Activated CD4-positive, alpha-beta T cell treated with anti-CD3 and anti-CD28 coated beads, Interleukin-2, amount 50 U/mL, for 1 hour (primary cell): ENCODE measurements at regions not wholly inside any gene's neighbourhood (a gene's known extent, or its start where the extent isn't known, plus 50 kb on each side); places are given as distances from the start of the nearest gene placed in this dataset.
"Not testable (repeated sequence)": the region's sequence is repeated elsewhere in the genome, so short reads cannot be mapped to it uniquely, and the experiment has no call there.

Source experiments
- DNase-seq: peaks from one replicate; pipeline ENCODE4 v3.0.0-alpha.2; 2020

GRCh38 chr5:1651971-1652872 is 128.5 kb upstream of the LPCAT1 start:
- DNase-seq, result no peak

- DNase-seq, result no peak
Observed at GRCh38 chr5:1651250-1651649, 127.5 kb upstream of the LPCAT1 start.

GRCh38 chr5:1649554-1649953 is 125.8 kb upstream of the LPCAT1 start:
- no peak for DNase-seq

DNA sequence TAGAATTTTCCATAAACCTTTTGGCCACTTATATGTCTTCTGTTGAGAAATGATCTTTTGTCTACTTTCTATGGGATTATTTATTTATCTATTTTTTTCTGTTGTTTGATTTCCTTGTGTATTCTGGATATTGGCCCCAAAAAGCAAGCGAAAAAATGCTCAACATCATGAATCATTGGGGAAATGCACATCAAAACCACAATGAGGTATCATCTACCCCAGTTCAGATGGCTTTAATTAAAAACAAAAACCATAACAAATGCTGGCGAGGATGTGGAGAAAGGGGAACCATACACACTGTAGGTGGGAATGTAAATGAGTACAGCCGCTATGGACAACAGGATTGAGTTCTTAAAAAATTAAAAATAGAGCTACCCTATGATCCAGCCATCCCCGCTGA is 125.0 kb upstream of the LPCAT1 start:
- no peak for DNase-seq

DNA sequence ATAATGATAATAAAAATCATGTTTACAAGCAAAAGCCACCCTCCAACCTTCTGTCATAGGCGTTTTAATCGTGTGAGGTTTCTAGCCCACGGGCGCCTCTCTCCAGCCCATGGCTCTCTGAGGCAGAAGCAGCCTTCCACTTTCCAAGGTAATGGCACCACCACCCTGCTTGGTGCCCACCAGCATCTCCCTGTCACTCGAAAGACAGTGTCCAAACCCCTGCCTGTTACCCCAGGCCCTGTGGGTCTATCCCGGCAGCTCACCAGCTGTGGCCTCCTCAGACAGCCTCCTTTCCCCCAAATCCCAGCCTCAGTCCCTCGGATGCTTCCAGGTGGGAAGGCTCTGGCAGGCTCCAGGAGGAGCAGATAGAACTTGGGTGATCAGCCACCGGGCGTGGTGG is 123.8 kb upstream of the LPCAT1 start:
- DNase-seq, result no peak

DNA sequence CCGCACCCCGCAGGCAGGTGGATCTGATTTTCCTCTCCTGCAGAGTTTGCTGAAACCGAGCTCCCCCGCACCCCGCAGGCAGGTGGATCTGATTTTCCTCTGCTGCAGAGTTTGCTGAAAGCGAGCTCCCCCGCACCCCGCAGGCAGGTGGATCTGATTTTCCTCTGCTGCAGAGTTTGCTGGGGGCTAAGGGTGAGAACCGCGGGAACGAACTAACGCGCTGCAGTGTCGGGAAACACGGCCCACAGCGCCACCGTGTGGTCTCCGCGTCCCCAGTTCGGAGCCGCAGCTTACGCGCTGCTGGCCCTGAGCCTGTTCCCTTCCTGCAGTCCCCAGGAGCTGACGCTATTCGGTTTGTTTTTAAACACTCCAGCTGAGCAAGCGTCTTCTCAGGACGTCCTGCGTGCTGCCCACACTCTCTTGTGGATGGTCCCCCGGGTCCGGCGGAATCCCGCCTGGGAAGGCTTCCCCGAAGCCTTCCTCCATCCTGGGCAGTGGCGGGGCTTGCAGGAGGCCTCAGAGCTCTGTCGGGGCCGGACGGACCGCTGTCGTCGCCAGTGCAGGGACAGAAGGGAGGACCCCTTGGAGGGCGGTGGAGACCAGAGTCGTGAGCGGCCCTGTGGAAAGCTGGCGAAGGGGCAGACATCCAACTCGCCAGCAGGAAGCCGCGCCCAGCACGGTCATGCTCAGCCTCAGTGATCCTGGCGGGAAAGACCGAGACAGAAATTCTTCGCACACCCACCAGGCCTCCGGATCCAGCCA is 121.2 kb upstream of the LPCAT1 start:
- peak; percentile 82 for DNase-seq

GRCh38 chr5:1644393-1644809 is 120.6 kb upstream of the LPCAT1 start:
- DNase-seq, result not testable (repeated sequence)

- DNase-seq, result no peak
Observed at GRCh38 chr5:1643651-1644392, 120.1 kb upstream of the LPCAT1 start.

DNA sequence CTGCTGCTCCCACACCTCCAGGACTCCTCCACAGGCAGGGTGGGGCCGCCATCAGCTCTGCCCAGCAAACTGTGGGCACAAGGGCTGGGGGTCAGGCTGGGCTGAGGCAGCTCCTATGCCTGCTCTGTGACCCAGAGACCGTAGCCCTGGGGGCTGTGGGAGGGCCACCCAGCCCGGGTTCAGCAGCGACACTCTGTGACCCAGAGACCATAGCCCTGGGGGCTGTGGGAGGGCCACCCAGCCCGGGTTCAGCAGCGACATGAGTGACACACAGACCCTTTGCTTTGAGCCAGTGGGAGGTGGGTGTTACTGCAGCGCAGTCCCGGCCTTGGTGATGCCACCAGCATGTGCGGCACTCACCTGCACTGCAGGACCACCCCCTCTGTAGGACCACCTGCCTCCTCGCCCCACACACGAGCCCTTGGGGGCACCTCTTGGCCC is 118.9 kb upstream of the LPCAT1 start:
- DNase-seq, result no peak

GRCh38 chr5:1642221-1642620 is 118.5 kb upstream of the LPCAT1 start:
- DNase-seq, result no peak

DNA sequence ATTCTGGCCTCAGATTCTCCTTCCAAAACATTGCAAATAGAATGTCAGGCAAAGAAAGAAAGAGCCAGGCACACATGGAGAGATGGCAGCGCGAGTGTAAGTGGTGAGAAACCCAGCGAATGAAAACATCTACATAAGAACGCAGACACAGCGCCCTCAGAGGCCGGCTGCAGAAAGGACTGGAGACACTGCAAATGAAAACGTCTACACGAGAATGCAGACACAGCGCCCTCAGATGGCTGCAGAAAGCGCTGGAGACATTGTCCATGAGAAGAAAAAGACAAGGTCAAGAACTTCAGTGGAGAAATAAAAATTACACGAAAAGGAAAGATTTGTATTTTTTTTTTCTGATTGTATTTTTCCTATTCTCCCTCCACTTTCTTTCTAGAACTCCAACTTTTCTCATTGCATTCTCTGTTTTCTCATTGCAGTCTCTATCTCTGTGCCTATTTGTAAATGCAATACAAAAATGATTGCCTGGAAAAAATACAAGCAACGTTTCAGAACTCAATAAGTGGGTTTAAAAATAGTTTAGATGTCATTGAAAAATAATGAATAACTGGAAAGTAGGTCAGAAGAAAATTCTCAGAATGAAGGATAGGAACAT is 117.9 kb upstream of the LPCAT1 start:
- peak; percentile 75 for DNase-seq

DNA sequence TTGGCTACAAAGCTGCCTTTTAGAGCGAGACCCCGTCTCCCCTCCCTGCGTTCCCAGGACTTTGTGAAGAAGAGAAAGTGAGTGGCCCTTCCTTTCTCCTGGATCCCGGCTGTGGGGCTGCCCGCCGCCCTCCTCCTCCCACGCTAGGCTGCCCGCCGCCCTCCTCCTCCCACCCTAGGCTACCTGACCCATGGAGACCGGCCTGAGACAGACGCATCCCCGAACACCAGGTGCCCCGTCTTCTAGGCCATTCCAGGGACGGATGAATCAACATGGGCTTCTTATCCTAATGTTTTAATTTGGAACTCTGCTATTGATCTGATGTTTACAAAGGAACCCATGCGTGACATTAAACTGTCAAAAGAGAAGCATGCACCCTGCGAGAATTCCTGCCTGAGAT is 117.3 kb upstream of the LPCAT1 start:
- DNase-seq, result no peak

GRCh38 chr5:1640421-1640881 is 116.7 kb upstream of the LPCAT1 start:
- DNase-seq, result no peak

GRCh38 chr5:1639757-1640156 is 116.0 kb upstream of the LPCAT1 start:
- no peak for DNase-seq

- no peak for DNase-seq
Observed at GRCh38 chr5:1638658-1639400, 115.1 kb upstream of the LPCAT1 start.

DNA sequence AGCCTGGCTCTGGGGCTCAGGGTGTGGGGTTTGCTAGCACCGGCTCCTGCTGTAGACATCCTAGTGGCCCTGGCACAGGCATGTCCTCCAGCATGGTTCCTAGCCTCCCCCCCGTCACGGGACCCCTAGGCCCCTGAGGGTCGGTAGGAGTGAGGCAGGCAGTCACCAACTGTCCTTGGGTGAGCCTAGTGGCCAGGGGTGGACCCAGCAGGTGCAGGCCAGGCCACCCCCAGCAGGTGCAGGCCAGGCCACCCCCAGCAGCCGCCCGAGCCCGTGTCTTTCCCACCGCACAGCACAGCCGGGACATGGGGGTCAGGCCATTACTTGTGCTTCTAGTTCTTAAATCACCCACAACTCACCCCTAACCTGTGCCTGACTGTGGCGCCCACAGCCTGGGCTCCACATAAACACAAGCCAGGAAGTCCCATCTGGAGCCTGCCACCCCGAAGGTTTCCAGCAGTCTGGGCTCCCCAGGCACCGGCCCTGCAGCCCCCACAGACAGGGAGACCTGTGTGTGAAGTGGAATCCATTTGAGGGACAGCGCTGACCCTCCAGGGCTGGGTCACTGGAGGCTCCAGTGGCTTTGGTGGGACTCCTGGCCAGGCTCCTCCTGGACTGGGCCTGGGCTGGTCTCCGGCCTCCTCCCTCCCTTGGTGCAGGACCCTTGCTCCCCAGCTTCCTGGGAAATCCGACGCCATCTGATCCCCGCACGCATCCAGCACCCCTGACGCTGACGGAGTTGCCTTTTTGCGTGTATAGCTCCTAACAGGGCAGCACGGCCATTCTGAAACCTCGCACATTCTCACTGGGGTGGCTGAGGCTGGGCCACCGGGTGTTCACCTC is 114.1 kb upstream of the LPCAT1 start:
- DNase-seq, result no peak

DNA sequence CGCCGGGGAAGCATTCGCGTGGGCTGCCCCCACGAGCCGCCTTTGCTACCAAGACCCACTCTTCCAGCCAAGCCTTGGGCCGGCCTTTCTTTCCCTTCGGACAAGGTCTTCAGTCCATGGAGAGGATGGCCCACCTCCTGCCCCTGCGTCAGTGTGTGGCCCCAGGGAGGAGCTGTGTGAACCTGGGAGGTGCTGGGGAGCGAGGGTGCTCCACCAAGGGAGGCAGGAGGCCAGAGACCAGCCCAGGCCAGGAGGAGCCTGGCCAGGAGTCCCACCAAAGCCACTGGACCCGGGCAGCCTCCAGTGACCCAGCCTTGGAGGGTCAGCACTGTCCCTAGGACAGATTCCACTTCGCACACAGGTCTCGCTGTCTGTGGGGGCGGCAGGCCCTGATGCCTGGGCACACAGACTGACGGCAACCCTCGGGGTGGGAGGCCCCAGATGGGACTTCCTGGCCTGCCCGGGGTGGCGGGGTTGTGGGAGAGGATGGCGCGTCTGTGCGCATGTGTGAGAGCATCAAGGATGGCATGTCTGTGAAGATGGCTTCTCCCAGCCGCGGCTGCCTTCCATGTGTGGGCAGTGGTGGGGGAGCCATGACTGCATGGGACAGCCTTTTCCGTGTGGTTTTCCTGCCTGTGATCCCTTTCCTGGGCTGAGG is 113.3 kb upstream of the LPCAT1 start:
- no peak for DNase-seq

DNA sequence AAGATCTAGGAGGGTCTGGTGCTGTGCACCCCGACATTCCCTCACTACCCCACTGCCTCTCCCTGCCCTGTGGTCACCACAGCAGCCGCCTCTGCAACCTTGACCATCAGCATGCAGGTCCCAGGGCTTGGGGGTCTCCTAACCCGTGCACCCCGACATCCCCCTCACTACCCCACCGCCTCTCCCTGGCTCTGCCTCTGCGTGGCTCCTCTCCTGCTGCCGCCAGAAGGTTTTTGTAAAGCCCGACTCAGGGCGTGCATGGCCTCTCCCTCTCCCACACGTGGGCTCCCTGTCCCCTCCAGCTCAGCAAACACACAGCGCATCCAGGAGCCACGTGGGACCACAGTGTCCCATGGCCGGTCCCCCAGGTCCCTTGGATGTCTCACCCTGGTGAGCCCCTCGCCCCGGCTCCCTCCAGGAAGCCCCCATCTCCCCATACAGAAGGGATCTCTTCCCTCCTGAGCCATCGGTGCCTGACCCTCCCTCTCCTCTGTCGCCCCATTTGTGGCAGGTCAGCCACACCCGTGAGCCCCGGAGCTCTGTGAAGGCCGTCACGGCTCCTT is 112.5 kb upstream of the LPCAT1 start:
- not testable (repeated sequence) for DNase-seq

DNA sequence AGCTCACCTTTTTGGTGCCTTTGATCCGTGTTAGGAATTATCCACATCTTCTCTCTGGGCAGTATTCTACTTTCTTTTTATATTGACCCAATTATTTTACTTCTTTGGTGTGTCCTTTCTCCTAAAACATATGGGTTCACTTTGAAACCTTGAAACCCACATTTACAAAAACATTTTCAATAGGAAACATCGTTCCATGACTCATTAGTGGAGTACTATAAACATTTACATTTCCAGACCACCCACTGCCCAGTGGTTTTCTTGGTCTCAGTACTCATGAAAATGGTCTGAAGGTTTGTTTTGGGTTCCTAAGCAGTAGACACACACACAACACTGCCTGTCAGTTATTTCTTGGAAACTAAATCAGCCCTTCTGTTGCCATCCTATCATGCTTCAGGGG is 111.7 kb upstream of the LPCAT1 start:
- DNase-seq, result not testable (repeated sequence)

DNA sequence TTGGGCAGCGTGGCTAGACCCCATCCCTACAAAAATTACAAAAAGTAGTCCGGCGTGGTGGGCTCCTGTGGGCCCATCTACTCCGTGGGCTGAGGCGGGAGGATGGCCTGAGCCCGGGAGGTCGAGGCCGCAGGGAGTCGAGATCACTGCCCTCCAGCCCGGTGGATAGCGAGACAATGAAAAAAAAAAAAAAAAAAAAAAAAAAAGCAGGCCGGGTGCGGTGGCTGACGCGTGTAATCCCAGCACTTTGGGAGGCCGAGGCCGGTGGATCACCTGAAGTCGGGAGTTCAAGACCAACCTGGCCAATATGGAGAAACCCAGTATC is 110.5 kb upstream of the LPCAT1 start:
- DNase-seq, result no peak
